ENCODE measurements at regions not wholly inside any gene's neighbourhood (a gene's known extent, or its start where the extent isn't known, plus 50 kb on each side); places are given as distances from the start of the nearest gene placed in this dataset.

DNA sequence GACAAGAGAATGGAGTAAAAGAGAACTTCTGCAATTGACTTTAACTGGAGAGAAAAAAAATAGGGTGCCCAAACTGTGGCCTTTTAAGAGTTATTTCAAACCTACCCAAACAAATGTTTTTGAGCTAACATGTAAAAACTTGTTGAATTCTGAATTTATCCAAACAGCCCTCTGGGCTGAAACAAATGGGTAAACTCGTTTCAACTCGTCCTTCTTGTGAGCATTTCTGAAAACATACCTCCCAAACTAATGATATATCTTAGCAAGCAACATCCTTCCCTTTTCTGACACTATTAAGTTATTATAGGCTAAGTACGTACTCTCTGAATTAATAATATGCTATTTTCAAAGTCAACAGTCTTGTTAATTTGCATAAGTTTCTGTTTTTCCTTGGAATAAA, 793.0 kb upstream of the ACVR2A start:
- Histone ChIP-seq H3K4me1 (ENCODE audit: control insufficient read depth in 1 of 2, insufficient read depth in 1 of 2, low read depth in 1 of 2, low read length in 1 of 2) (no peaks in the 10 kb centered on the region), H3K4me3 (ENCODE audit: low read depth in 1 of 2, low read length in 1 of 2) (no peak overlapping the region), H3K27me3 (no peaks in the 10 kb centered on the region), H3K36me3 (no peaks in the 10 kb centered on the region), H3K27ac (no peak overlapping the region), H3K9me3 (no peaks in the 10 kb centered on the region)
- TF ChIP-seq, protein P1, sequence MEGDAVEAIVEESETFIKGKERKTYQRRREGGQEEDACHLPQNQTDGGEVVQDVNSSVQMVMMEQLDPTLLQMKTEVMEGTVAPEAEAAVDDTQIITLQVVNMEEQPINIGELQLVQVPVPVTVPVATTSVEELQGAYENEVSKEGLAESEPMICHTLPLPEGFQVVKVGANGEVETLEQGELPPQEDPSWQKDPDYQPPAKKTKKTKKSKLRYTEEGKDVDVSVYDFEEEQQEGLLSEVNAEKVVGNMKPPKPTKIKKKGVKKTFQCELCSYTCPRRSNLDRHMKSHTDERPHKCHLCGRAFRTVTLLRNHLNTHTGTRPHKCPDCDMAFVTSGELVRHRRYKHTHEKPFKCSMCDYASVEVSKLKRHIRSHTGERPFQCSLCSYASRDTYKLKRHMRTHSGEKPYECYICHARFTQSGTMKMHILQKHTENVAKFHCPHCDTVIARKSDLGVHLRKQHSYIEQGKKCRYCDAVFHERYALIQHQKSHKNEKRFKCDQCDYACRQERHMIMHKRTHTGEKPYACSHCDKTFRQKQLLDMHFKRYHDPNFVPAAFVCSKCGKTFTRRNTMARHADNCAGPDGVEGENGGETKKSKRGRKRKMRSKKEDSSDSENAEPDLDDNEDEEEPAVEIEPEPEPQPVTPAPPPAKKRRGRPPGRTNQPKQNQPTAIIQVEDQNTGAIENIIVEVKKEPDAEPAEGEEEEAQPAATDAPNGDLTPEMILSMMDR (IDR thresholded peaks at IDR 0.05): no peak

DNA sequence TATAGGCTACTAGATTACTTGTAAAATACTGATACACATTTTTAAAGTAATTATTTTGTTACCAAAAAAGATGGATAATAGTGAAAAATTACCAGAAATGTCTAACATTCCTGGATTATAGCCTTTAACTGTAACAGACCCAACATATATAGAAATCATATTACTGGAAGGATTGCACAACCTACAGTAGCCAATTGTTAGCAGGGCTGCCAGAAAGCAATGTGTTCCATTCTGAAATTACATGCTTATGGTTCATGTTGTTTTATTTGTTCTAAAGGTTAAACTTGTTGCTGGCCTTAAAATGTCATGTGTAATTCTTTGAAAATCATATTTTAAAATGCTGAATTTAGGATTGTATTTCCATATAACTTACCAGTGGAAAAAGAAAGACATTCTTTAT, 793.6 kb upstream of the ACVR2A start:
- Histone ChIP-seq H3K4me3 (ENCODE audit: low read depth in 1 of 2, low read length in 1 of 2) (no peak overlapping the region), H3K27ac (no peak overlapping the region), H3K36me3 (no peaks in the 10 kb centered on the region), H3K9me3 (no peaks in the 10 kb centered on the region), H3K27me3 (no peaks in the 10 kb centered on the region), H3K4me1 (ENCODE audit: control insufficient read depth in 1 of 2, insufficient read depth in 1 of 2, low read depth in 1 of 2, low read length in 1 of 2) (no peaks in the 10 kb centered on the region)
- TF ChIP-seq, protein P1 (IDR thresholded peaks at IDR 0.05): no peak

DNA sequence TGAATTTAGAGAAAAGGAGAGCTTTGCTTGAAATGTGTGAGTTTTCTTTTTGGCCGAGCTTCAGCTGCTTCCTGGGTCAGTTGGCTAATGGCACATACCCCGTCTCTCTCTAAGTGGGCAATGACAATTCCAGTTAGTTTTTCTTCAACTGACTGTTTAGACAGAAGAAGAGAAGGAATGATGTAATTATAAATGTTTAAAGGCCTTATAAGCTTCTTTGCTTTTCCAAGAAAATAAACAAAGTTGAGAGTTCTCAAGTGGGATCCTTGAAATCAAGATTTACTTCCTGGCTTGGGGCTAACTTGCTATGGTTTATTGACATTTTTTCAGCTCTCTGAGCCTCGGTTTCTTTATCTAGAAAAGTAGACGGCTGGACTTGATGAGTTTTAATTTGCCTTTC, 794.9 kb upstream of the ACVR2A start:
- Histone ChIP-seq H3K4me3 (ENCODE audit: low read depth in 1 of 2, low read length in 1 of 2) (no peak overlapping the region), H3K9me3 (no peaks in the 10 kb centered on the region), H3K27me3 (no peaks in the 10 kb centered on the region), H3K36me3 (no peaks in the 10 kb centered on the region), H3K4me1 (ENCODE audit: control insufficient read depth in 1 of 2, insufficient read depth in 1 of 2, low read depth in 1 of 2, low read length in 1 of 2) (no peaks in the 10 kb centered on the region), H3K27ac (no peak overlapping the region)
- TF ChIP-seq, protein P1 (IDR thresholded peaks at IDR 0.05): no peak

DNA sequence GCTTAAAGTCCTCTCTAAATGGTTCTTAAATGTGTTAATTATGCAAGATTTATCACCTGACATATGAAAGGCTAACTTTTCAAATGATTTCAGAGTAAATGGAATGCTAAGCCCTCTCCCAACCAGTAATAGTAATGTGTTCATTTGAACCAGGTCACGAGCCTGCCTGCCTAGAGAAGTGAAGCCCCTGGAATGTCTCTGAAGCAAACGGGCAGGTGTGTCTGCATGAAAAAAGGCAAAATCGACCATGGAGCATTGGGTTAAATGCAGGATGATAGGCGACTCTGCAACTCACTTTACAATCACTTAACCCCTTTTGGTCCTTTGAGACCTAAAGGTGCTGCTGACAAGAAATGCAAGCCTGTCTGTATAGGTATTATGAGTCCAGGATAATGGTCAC, 798.4 kb upstream of the ACVR2A start:
- H3K9me3 ChIP-seq: no peaks in the 10 kb centered on the region
- H3K27ac ChIP-seq: no peak overlapping the region
- no peaks in the 10 kb centered on the region for H3K4me1 ChIP-seq (ENCODE audit: control insufficient read depth in 1 of 2, insufficient read depth in 1 of 2, low read depth in 1 of 2, low read length in 1 of 2)
- TF ChIP-seq, protein P1 (IDR thresholded peaks at IDR 0.05): no peak
- H3K27me3 ChIP-seq: no peaks in the 10 kb centered on the region
- H3K36me3 ChIP-seq: no peaks in the 10 kb centered on the region
- no peak overlapping the region for H3K4me3 ChIP-seq (ENCODE audit: low read depth in 1 of 2, low read length in 1 of 2)

DNA sequence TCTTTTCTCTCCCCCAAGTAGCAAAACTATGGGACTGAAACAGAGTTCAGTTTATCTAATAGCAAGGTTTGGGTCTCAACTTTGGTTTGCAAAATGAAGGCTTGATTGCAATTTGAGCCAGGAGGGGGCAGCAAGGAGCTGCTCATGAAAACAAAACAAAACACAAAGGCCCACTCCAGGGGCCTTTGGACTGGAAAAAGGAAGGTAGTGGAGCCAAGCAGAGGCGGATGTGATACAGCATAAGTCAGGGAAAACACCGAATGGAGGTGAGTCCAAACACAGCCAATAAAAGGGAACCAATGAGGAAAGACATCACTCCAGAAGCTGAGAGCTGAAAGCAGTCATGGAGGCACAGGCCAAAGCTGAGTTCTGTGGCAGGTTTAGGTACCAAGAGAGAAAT, 799.7 kb upstream of the ACVR2A start:
- no peaks in the 10 kb centered on the region for H3K27me3 ChIP-seq
- H3K36me3 ChIP-seq: no peaks in the 10 kb centered on the region
- no peaks in the 10 kb centered on the region for H3K4me1 ChIP-seq (ENCODE audit: control insufficient read depth in 1 of 2, insufficient read depth in 1 of 2, low read depth in 1 of 2, low read length in 1 of 2)
- H3K27ac ChIP-seq: no peak overlapping the region
- TF ChIP-seq, protein P1 (IDR thresholded peaks at IDR 0.05): no peak
- H3K9me3 ChIP-seq: no peaks in the 10 kb centered on the region
- no peak overlapping the region for H3K4me3 ChIP-seq (ENCODE audit: low read depth in 1 of 2, low read length in 1 of 2)

DNA sequence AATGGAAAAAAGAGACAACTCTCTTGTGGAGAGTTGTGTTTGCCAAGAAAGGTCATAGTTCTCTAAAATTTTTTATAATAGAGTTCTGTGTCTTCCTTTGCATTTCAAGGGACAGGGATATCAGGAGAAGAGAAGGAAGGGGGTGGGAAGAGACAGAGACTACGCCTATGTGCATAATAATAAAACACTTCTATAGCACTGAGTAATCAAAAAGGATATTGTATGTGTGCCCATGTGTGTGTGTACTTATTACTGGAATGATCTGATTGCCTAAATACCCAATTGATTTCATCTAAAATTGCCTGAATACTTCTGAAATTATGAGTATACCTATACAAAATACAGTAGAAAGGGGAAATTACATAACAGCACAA, 803.7 kb upstream of the ACVR2A start:
- Histone ChIP-seq H3K4me3 (ENCODE audit: low read depth in 1 of 2, low read length in 1 of 2) (no peak overlapping the region), H3K27ac (no peak overlapping the region), H3K9me3 (no peaks in the 10 kb centered on the region), H3K4me1 (ENCODE audit: control insufficient read depth in 1 of 2, insufficient read depth in 1 of 2, low read depth in 1 of 2, low read length in 1 of 2) (no peaks in the 10 kb centered on the region), H3K36me3 (no peaks in the 10 kb centered on the region), H3K27me3 (no peaks in the 10 kb centered on the region)
- TF ChIP-seq, protein P1 (IDR thresholded peaks at IDR 0.05): no peak

Measured in neutrophil (primary cell).